ENCODE measurements at regions not wholly inside any gene's neighbourhood (a gene's known extent, or its start where the extent isn't known, plus 50 kb on each side); places are given as distances from the start of the nearest gene placed in this dataset.

DNA sequence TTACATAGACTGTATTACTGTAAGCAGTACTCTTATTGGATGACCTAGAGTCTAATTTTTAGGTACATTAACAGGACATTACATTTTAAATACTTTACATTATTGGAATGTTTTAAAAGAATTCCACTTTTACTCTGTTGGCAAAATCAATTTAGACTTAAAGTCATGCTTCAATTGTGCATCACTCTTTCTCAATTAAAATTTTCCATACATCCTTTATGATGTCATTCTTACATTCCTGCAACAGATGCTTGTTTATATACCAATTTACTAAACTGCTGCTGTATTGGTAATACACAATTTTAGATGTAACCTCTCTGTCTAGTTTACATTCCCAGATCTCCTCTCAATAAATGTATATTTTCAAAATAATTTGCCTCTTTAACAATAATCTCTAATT is 440.1 kb downstream of the ZEB2 start:
- no peak for DNase-seq (ENCODE audit: low read depth)
- TF ChIP-seq, protein P1, sequence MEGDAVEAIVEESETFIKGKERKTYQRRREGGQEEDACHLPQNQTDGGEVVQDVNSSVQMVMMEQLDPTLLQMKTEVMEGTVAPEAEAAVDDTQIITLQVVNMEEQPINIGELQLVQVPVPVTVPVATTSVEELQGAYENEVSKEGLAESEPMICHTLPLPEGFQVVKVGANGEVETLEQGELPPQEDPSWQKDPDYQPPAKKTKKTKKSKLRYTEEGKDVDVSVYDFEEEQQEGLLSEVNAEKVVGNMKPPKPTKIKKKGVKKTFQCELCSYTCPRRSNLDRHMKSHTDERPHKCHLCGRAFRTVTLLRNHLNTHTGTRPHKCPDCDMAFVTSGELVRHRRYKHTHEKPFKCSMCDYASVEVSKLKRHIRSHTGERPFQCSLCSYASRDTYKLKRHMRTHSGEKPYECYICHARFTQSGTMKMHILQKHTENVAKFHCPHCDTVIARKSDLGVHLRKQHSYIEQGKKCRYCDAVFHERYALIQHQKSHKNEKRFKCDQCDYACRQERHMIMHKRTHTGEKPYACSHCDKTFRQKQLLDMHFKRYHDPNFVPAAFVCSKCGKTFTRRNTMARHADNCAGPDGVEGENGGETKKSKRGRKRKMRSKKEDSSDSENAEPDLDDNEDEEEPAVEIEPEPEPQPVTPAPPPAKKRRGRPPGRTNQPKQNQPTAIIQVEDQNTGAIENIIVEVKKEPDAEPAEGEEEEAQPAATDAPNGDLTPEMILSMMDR (IDR thresholded peaks at IDR 0.05; ENCODE audit: insufficient read depth, low read length) = no peak

DNA sequence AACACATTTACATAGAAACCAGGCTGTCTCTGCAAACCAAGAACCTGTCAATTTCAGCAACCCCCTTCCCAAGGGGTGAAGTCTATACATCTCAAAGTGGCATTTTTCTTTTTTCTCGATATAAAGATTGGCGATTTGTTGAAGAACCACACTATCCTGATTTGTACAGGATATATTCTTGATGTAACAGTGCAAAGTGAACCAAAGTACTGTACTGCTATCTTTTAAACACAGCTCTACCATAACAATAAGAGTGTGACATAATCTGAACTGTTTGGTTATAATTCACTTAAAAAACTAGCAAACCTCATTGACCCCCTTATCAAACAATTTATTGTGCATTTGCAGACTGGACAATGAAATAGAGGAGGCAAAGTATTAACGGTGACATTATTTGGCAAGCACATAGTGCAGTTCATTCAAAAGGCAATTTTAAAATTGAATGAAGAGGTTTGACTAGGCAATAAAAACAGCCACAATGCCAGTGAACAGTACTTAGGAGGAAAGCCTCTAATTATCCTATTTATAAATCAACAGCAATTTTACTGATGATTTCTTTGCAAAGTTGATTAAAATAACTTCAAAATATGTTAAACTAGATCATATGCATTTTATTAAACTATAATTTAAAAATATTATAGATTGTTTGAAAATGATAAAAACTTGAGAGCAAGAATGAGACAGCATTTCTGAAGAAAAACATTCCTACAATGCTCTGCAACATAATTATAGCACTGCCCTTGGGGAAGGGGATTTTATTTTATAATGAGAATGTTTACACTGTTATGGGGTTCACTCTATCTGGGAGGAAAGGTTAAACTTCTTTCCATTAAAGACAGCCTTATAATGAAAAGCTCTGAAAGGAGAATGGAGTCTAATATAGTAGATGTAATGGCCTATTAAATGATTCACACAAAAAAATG is 440.9 kb downstream of the ZEB2 start:
- TF ChIP-seq, protein P1 (IDR thresholded peaks at IDR 0.05; ENCODE audit: insufficient read depth, low read length) = no peak
- H3K4me3 ChIP-seq (ENCODE audit: low read depth, low read length) = no peak overlapping the region
- DNase-seq (ENCODE audit: low read depth) = no peak

More for the DNA sequence above, 440.1 kb downstream of the ZEB2 start:
- H3K4me3 ChIP-seq (ENCODE audit: low read depth, low read length) = no peak overlapping the region

DNA sequence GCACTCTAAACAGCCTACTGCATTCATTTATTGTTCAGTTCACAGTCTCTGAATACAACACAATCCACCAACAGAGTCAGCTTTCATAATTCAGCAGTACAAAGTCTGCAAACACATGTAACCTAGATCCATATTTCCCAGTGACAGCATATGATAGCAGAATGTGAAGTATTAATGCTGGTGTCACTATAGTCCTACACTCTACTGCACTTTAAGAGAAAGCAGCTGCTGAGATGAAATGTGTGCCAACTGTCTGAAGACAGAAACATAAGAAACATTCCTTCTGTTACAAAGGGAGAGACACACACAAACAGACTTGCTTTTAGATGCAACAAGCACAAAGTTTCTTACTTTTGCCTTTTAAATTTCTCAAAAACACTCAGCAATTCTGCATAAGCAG is 441.8 kb downstream of the ZEB2 start:
- DNase-seq (ENCODE audit: low read depth) = peak; percentile 73
- TF ChIP-seq, protein P1 (IDR thresholded peaks at IDR 0.05; ENCODE audit: insufficient read depth, low read length) = no peak
- H3K4me3 ChIP-seq (ENCODE audit: low read depth, low read length) = no peak overlapping the region

DNA sequence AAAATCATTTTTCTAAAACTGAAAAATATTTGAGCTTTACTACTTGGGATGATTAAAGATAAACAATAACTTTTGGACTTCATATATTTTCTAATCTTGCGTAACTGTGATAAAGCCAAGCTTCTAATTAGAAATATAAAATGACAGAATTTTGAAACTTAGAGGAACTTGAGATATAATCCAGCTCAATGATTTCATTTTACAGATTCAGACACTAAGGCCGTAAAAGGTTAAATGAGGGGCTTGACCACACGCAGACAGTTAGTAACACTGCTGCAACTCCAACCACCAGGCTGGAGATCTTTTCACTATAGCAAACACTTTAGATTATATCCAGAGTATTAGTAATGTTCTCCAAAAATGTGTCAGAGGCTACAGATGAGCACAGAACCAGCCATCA is 445.5 kb downstream of the ZEB2 start:
- TF ChIP-seq, protein P1 (IDR thresholded peaks at IDR 0.05; ENCODE audit: insufficient read depth, low read length) = no peak
- no peak overlapping the region for H3K4me3 ChIP-seq (ENCODE audit: low read depth, low read length)
- no peak for DNase-seq (ENCODE audit: low read depth)

DNA sequence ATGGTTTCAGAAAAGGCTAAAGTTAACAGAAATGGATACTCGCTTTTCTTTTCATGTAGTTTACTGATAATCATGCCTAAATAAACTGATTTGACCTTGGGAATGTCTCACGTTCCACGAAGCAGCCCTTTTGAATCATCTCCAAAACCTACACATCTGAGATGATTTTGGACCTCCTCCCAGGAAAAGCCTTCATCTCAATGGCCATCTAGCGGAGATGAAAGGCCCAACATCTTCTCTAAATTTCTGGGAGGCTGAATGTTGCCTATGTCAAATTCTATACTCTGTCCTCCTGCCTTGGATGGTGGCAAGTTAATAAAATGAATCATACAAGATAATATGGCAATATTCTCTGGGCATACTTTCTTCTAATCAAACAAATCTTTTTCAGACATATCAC is 448.5 kb downstream of the ZEB2 start:
- peak; percentile 59 for DNase-seq (ENCODE audit: low read depth)
- H3K4me3 ChIP-seq (ENCODE audit: low read depth, low read length) = no peak overlapping the region
- TF ChIP-seq, protein P1 (IDR thresholded peaks at IDR 0.05; ENCODE audit: insufficient read depth, low read length) = peak; percentile 60

DNA sequence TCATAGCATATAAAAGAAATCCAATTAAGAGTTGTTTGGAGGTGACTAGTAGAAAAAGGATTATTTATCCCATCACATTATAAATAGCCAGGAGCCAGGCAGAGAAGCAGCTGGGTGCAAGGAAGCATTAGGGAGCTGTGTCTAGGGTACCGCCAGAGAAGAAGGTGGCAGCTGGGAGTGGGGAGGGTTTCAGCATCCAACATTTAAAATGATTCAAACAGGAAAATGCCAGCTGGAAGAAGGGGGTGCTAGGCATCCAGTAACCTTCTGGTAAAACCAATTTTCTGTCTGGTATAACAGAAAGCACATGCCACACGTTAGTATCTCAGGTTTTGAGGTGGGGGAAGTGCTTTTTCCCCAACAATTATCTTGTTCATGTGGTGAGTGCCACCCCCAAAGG is 452.4 kb downstream of the ZEB2 start:
- no peak for DNase-seq (ENCODE audit: low read depth)
- H3K4me3 ChIP-seq (ENCODE audit: low read depth, low read length) = no peak overlapping the region
- TF ChIP-seq, protein P1 (IDR thresholded peaks at IDR 0.05; ENCODE audit: insufficient read depth, low read length) = no peak
